Hematopoietic multipotent progenitor cell treated with erythropoietin and hydrocortisone succinate and interleukin-3 and kit ligand, for 6 days (in vitro differentiated cells): ENCODE measurements at regions not wholly inside any gene's neighbourhood (a gene's known extent, or its start where the extent isn't known, plus 50 kb on each side); places are given as distances from the start of the nearest gene placed in this dataset.
"Not testable (repeated sequence)": the region's sequence is repeated elsewhere in the genome, so short reads cannot be mapped to it uniquely, and the experiment has no call there.

Experiments used
- DNase-seq: peaks from one replicate; pipeline ENCODE4 v3.0.0-alpha.2; 2015

DNA sequence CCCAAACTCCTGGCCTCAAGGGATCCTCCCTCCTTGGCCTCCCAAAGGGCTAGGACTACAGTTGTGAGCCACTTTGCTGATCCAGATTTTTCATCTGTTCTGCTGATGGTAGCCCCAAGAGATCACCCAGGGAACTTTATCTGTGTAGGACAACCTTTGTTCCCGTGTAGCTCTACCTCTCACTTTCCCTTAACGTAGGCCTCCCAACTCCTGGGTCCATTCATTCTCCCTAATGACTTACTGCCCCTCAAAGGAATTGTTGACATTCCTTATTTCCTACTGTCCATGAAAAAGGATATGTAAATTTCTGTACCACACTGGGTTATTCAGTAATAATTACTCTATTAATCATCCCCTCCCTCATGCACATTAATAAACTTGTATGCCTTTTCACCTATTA lies 51.0 kb upstream of the PHF24 start:
- no peak for DNase-seq

DNA sequence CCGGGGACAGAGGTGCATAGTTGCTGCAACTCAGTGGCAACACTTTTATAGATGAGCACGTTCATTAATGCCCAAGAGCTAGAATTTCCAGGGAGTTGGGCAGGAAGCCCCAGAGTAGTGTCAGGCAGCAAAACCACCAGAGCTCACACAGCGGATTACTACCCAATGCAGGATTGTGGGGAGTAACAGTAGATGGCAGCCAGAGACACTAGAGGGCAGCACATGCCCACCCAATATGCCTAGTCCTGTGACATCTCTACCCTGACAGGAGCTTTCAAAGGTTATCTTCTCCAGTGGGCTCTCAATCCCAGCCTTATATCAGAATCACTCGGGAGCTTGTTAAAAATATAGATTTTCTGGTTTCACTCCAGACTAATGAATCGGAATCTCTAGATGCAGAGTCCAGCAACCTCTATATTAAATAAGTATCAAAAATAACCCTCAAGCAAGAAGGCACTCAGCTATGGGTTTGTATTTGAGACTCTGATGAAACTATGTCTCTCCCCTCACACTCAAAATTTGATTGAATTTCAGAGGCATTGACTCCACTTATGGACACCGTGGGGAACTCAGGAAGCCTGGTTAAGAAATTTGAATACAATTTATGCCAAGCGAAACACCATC lies 58.4 kb upstream of the PHF24 start:
- peak; percentile 88 for DNase-seq

DNA sequence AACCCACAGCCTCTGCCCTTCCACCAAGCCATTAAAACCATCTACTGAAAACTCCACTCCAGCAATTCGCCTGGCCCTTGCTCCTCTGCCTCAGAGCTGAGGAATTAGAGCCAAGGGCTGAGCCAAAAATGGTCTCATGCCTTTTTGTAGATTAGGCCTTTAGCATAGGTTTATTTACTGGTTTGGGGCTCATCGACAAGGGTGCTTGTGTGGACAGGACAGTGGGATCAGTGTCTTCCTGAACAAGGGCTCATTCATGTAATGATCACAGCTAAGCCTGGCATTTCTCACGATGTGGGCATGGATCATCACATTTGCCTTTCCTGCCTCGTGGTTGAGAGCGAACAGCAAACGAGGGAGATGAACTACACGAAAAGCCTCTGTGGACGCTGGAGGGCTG lies 59.2 kb upstream of the PHF24 start:
- DNase-seq = no peak

GRCh38 chr9:34896112-34896511 lies 62.0 kb upstream of the PHF24 start:
- peak; percentile 8 for DNase-seq

GRCh38 chr9:34892886-34893285 lies 65.2 kb upstream of the PHF24 start:
- no peak for DNase-seq

DNA sequence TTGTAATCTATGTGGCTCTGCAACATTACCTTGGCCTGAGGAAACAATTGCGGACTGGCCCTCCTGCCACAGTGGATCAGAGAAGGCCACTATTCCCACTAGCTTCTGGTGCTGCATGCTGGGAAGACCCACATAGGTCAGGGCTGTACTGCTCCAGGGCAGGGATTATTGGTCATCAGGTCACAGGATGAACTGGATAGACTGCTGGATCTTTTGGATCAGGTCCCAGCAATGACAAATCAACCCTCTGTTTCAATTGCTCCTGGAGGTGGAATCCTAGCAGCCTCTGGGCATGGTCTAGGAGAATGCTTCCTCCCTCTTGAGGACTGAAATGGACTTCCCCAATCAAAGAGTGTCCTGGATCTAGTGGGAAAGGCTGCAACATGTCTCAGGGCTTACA lies 66.7 kb upstream of the PHF24 start:
- no peak for DNase-seq

- DNase-seq = no peak
Measured at GRCh38 chr9:34887841-34888240, 70.2 kb upstream of the PHF24 start.

DNA sequence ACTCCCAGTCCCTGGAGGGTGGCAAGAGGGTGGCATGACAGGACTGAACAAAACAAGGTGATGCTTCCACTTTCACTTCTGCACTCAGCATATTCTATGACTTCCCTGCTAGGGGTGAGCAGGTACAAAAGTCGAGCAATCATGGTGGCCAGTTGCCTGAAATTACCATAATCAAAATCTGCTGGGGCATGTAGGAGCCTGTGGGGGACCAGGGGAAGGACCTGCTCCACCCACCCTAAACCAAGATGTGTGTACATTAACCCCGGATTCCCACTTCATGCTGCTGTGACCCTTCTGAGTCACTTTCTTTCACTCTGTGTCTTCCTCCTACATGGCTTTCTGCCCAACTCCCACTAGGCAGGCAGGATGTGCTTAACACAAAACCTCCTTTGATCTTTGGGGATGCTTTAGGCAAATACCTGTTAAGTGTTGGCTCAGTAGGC lies 73.3 kb upstream of the PHF24 start:
- no peak for DNase-seq

DNA sequence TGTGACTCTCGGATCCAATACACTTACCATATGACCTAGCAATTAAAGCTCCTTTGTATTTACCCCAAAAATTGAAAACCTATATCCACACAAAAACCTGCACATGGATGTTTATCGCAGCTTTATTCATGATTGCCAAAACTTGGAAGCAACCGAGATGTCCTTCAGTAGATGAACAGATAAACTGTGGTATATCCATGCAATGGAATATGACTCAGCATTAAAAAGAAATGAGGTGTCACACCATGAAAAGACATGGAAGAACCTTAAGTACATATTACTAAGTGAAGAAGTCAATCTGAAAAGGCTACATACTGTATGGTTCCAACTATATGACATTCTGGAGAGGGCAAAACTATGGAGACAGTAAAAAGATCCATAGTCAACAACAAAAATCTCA lies 82.0 kb upstream of the PHF24 start:
- DNase-seq = no peak

DNA sequence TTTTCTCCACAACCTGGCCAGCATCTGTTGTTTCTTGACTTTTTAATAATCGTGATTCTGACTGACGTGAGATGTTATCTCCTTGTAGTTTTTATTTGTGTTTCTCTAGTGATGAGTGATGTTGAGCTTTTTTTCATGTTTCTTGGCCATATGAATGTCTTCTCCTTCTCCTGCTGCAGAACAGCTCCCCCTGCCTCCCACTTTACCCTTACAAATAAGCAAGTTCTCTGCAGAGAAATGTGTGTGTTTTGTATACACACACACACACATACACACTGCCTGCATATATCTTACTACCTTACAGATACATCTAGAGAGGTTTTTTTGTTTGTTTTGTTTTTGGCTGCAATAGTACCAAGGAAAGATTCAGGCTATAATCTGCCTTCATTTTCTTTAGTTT lies 88.7 kb upstream of the PHF24 start:
- peak; percentile 11 for DNase-seq

GRCh38 chr9:34866614-34867013 lies 91.5 kb upstream of the PHF24 start:
- DNase-seq = no peak

DNA sequence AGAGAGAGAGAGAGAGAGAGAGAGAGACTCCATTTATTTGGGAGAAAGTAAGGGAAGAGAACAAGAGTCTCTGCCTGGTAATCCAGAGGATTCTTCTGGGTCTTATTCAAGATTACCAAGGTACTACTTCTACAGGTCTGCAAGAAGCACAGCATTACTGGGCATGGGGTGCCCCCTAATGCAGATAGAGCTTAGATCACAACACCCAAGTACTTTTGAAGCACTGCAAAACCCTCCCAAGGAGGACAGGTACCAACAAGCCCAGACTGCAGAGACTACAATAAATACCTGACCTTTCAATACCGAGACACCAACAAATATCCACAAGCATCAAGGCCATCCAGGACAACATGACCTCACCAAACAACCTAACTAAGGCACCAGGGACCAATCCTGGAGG lies 94.7 kb upstream of the PHF24 start:
- DNase-seq = no peak

DNA sequence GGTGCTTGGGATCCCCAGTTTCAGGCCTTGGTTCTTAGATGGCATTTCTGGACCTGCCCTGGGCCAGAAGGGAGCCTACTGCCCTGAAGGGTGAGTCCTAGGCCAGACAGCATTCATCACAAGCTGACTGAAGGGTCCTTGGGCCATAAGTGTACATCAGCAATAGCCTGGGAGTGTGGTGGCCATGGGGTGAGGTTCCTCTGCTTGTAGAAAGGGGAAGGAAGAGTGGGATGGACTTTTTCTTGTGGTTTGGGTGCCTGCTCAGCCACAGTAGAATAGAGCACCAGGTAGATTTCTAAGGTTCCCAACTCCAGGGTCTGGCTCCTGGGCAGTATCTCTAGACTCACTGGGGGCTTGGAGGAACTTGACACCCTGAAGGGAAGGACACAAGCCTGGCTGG lies 95.2 kb upstream of the PHF24 start:
- peak; percentile 2 for DNase-seq

DNA sequence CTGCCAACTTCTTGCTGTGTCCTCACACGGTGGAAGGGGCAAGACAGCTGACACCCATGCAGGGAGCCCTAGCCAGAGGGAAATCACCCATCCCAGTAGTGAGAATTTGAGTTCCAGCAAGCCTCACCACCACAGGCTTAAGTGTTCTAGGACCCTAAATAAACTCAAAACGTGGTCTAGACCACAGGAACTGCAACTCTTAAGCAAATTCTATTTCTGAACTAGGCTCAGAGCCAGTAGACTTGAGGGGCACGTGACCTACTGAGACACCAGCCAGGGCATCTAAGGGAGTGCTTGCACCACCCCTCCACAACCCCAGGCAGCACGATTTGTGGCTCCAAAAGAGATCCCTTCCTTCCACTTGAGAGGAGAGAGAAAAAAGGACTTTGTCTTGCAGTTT lies 96.0 kb upstream of the PHF24 start:
- DNase-seq = peak; percentile 2

GRCh38 chr9:34855016-34855415 lies 103.1 kb upstream of the PHF24 start:
- DNase-seq = not testable (repeated sequence)

- DNase-seq = no peak
Measured at GRCh38 chr9:34830068-34830467, 120.1 kb upstream of the CCL21 start.

GRCh38 chr9:34826999-34827538 lies 117.1 kb upstream of the CCL21 start:
- no peak for DNase-seq

DNA sequence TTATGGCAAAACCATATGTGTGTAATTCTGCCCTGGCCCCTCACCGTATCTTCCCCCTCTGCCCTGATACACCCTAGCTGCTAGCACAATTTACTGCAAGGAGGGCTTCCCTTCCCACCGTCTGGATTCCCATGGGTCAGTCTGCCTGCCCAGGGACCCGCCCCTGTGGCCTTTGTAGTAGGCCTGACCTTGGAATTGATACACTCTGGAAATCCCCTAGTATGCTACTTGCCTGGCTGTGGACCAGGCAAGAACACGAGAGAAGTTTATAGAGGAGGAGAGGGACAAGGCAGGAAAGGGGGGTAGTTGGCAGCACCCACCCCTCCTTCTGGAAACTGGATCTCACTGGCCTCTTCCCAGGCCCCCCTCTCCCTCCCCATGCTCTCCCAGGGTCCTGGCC lies 115.8 kb upstream of the CCL21 start:
- DNase-seq = no peak

DNA sequence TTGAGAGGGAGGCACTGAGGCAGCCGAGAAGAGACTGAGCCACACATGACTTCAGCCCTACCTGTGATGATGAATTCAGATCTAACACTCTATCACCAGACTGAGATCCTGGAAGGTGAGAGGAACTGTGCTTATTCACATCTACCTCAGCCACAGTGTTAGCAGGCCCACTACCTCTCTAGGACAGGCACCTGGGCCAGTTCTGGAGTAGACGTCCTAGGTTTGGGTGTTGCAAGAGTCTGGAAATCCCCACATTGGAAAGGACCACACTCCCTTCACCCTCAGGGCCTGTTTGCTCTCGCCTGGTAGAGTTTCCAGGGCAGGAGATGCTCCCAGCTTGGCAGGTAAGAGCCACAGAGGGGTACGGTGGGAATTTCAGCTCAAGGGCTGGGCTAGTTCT lies 113.8 kb upstream of the CCL21 start:
- no peak for DNase-seq

DNA sequence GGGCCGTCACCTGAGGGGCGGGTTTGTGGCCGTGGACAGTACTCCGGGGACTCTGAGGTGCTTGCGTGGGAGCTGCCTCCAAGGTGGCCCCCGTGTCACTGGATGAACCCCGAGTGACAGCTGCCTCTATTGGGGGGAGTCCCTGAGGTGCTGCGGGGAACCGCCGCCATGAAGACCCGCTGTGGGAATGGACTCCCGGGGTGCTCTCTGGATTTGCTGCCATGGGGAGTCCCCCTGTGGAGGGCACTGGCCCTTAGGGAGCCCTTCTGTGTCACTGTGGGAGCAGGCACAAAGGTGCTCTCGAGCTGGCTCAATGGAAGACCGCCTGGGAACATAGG lies 100.2 kb upstream of the CCL21 start:
- no peak for DNase-seq

DNA sequence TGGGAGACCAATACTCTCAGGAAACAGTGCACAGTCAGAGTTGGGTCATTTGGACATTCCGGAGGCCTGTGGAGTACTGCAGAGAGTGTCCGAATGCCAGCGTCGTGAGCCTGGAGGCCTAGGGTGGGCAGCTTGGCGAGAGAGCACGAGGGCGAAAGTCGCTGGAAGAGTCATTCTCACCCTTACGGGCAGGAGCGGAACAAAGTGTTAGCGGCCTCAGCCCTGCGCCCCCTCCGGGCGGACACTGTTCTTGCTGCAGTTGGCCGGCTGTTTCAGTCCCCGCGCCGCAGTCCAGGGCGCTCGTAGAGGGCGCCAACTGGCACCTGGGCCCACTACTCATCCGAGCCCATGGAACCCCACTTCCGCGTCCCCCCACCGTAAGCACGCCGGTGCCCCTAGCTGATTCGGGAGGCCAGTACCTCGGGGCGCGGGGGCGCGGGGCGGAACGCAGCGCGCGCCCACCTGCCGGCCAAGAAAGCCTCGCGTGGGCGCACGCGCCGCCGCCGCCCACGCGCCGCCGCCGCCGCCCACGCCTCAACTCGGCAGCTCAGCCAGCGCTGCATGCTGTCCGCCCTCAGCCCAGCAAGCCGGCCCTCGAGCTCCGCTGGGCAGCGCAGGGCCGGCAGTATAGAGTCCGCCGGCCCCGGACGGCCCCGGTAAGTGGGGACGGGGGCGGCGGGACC lies 99.7 kb upstream of the CCL21 start:
- DNase-seq = peak; percentile 30

- DNase-seq = no peak
Measured at GRCh38 chr9:34802916-34803315, 93.0 kb upstream of the CCL21 start.

DNA sequence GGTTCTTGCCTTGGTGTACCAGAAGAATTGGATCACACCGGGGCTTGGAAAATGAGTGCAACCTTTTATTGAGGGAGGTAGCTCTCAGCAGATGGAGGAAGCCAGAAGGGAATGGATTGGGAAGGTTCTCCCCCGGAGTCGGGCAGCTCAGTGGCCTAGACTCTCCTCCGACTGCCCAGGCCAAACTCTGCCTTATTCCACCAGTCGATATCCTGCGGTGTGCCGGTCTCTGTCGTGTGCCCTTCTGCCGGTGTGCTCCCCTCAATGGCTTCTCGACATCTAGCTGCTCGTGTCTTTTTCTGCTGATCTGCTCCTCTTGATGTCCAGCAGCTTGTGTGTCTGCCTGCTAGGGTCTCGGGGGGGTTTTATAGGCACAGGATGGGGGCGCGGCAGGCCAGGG lies 87.4 kb upstream of the CCL21 start:
- DNase-seq = no peak

- no peak for DNase-seq
Measured at GRCh38 chr9:34796924-34797323, 87.0 kb upstream of the CCL21 start.

GRCh38 chr9:34793428-34793827 lies 83.5 kb upstream of the CCL21 start:
- DNase-seq = no peak
